ENCODE measurements at regions not wholly inside any gene's neighbourhood (a gene's known extent, or its start where the extent isn't known, plus 50 kb on each side); places are given as distances from the start of the nearest gene placed in this dataset.

- DNase-seq = no peak
- peaks cover 3 to 19% of the 10 kb centered on the region in 2 donors for H3K27me3 Mint-ChIP-seq
- POLR2A ChIA-PET = no interaction called here
- Histone ChIP-seq H3K27ac (ENCODE audit: low read length) (no peak overlapping the region), H3K36me3 (ENCODE audit: control insufficient read depth in 2 of 2, extremely low read depth in 1 of 2, insufficient read depth in 1 of 2, low read length in 1 of 2) (no peaks in the 10 kb centered on the region), H3K27me3 (replicated peaks in 1 of 2; ENCODE audit: control insufficient read depth in 2 of 2, extremely low read depth in 1 of 2, insufficient read depth in 2 of 2, low read length in 1 of 2) (peaks cover 0 to 5% of the 10 kb centered on the region in 2 experiments), H3K4me1 (ENCODE audit: control insufficient read depth in 1 of 2, extremely low read depth in 1 of 2, insufficient read depth in 2 of 2, low read length in 2 of 2) (no peaks in the 10 kb centered on the region), H3K4me3 (ENCODE audit: control insufficient read depth in 1 of 2, extremely low read depth in 1 of 2, low read length in 1 of 2) (no peak overlapping the region), H3K9me3 (no peaks in the 10 kb centered on the region)
- 100% methylated on average over 1 of the region's 3 CpGs for WGBS (ENCODE audit: insufficient coverage)
- CTCF ChIA-PET = no interaction called here
- H3K27ac Mint-ChIP-seq = no peak overlapping the region
- H3K4me3 Mint-ChIP-seq = no peak overlapping the region
- H3K36me3 Mint-ChIP-seq = no peaks in the 10 kb centered on the region
- no peaks in the 10 kb centered on the region for H3K9me3 Mint-ChIP-seq
- no peaks in the 10 kb centered on the region for H3K4me1 Mint-ChIP-seq
- ATAC-seq (replicated peaks in 1 of 4) = no peak
Observed at GRCh38 chr21:35764077-35764476, 296.2 kb downstream of the SETD4 start.

- Histone ChIP-seq H3K4me1 (ENCODE audit: control insufficient read depth in 1 of 2, extremely low read depth in 1 of 2, insufficient read depth in 2 of 2, low read length in 2 of 2) (no peaks in the 10 kb centered on the region), H3K4me3 (ENCODE audit: control insufficient read depth in 1 of 2, extremely low read depth in 1 of 2, low read length in 1 of 2) (no peak overlapping the region), H3K36me3 (ENCODE audit: control insufficient read depth in 2 of 2, extremely low read depth in 1 of 2, insufficient read depth in 1 of 2, low read length in 1 of 2) (no peaks in the 10 kb centered on the region), H3K9me3 (no peaks in the 10 kb centered on the region), H3K27ac (ENCODE audit: low read length) (no peak overlapping the region), H3K27me3 (replicated peaks in 1 of 2; ENCODE audit: control insufficient read depth in 2 of 2, extremely low read depth in 1 of 2, insufficient read depth in 2 of 2, low read length in 1 of 2) (peaks cover 0 to 10% of the 10 kb centered on the region in 2 experiments)
- POLR2A ChIA-PET = no interaction called here
- H3K9me3 Mint-ChIP-seq = peaks cover 0 to 4% (median 3%) of the 10 kb centered on the region in 3 donors
- no peaks in the 10 kb centered on the region for H3K36me3 Mint-ChIP-seq
- no peaks in the 10 kb centered on the region for H3K4me1 Mint-ChIP-seq
- DNase-seq (no peak), ATAC-seq (replicated peaks in 1 of 4) (no peak)
- WGBS (ENCODE audit: insufficient coverage) = 90% methylated on average over 2 of the region's 2 CpGs
- peaks cover 31 to 34% of the 10 kb centered on the region in 2 donors for H3K27me3 Mint-ChIP-seq
- H3K4me3 Mint-ChIP-seq = no peak overlapping the region
- no peak overlapping the region for H3K27ac Mint-ChIP-seq
- CTCF ChIA-PET = no interaction called here
Observed at GRCh38 chr21:35754583-35754982, 305.7 kb downstream of the SETD4 start.

GRCh38 chr21:35753308-35753707, 307.0 kb downstream of the SETD4 start:
- Mint-ChIP-seq H3K4me3 (no peak overlapping the region), H3K27me3 (peaks cover 23 to 34% of the 10 kb centered on the region in 2 donors), H3K4me1 (no peaks in the 10 kb centered on the region), H3K27ac (no peak overlapping the region), H3K36me3 (no peaks in the 10 kb centered on the region), H3K9me3 (peaks cover 0 to 4% (median 3%) of the 10 kb centered on the region in 3 donors)
- ATAC-seq (replicated peaks in 1 of 4) = no peak
- H3K27me3 ChIP-seq (replicated peaks in 1 of 2; ENCODE audit: control insufficient read depth in 2 of 2, extremely low read depth in 1 of 2, insufficient read depth in 2 of 2, low read length in 1 of 2) = peaks cover 0 to 10% of the 10 kb centered on the region in 2 experiments
- no peaks in the 10 kb centered on the region for H3K36me3 ChIP-seq (ENCODE audit: control insufficient read depth in 2 of 2, extremely low read depth in 1 of 2, insufficient read depth in 1 of 2, low read length in 1 of 2)
- POLR2A ChIA-PET = no interaction called here
- CTCF ChIA-PET = no interaction called here
- no peak for DNase-seq
- no CpG with 5 or more reads among the region's 2 CpGs for WGBS (ENCODE audit: insufficient coverage)
- H3K4me3 ChIP-seq (ENCODE audit: control insufficient read depth in 1 of 2, extremely low read depth in 1 of 2, low read length in 1 of 2) = no peak overlapping the region
- H3K9me3 ChIP-seq = no peaks in the 10 kb centered on the region
- no peaks in the 10 kb centered on the region for H3K4me1 ChIP-seq (ENCODE audit: control insufficient read depth in 1 of 2, extremely low read depth in 1 of 2, insufficient read depth in 2 of 2, low read length in 2 of 2)
- H3K27ac ChIP-seq (ENCODE audit: low read length) = no peak overlapping the region

- Mint-ChIP-seq H3K27me3 (peaks cover 32 to 39% of the 10 kb centered on the region in 2 donors), H3K4me1 (no peaks in the 10 kb centered on the region), H3K9me3 (peaks cover 0 to 4% (median 3%) of the 10 kb centered on the region in 3 donors), H3K4me3 (no peak overlapping the region), H3K36me3 (no peaks in the 10 kb centered on the region), H3K27ac (no peak overlapping the region)
- Histone ChIP-seq H3K36me3 (ENCODE audit: control insufficient read depth in 2 of 2, extremely low read depth in 1 of 2, insufficient read depth in 1 of 2, low read length in 1 of 2) (no peaks in the 10 kb centered on the region), H3K9me3 (no peaks in the 10 kb centered on the region), H3K27me3 (replicated peaks in 1 of 2; ENCODE audit: control insufficient read depth in 2 of 2, extremely low read depth in 1 of 2, insufficient read depth in 2 of 2, low read length in 1 of 2) (peaks cover 0 to 10% of the 10 kb centered on the region in 2 experiments), H3K27ac (ENCODE audit: low read length) (no peak overlapping the region), H3K4me3 (ENCODE audit: control insufficient read depth in 1 of 2, extremely low read depth in 1 of 2, low read length in 1 of 2) (no peak overlapping the region), H3K4me1 (ENCODE audit: control insufficient read depth in 1 of 2, extremely low read depth in 1 of 2, insufficient read depth in 2 of 2, low read length in 2 of 2) (no peaks in the 10 kb centered on the region)
- ChIA-PET CTCF (no interaction called here), POLR2A (no interaction called here)
- no peak for ATAC-seq (replicated peaks in 1 of 4)
- no peak for DNase-seq
Observed at GRCh38 chr21:35751171-35751570, 309.2 kb downstream of the SETD4 start.

GRCh38 chr21:35749904-35750303, 310.4 kb downstream of the SETD4 start:
- ChIA-PET CTCF (no interaction called here), POLR2A (no interaction called here)
- 50% methylated on average over 1 of the region's 3 CpGs for WGBS (ENCODE audit: insufficient coverage)
- H3K4me1 ChIP-seq (ENCODE audit: control insufficient read depth in 1 of 2, extremely low read depth in 1 of 2, insufficient read depth in 2 of 2, low read length in 2 of 2) = no peaks in the 10 kb centered on the region
- Mint-ChIP-seq H3K9me3 (peaks cover 0 to 4% (median 3%) of the 10 kb centered on the region in 3 donors), H3K4me3 (no peak overlapping the region), H3K4me1 (no peaks in the 10 kb centered on the region), H3K27ac (no peak overlapping the region), H3K27me3 (peaks cover 31 to 35% of the 10 kb centered on the region in 2 donors), H3K36me3 (no peaks in the 10 kb centered on the region)
- no peaks in the 10 kb centered on the region for H3K9me3 ChIP-seq
- H3K4me3 ChIP-seq (ENCODE audit: control insufficient read depth in 1 of 2, extremely low read depth in 1 of 2, low read length in 1 of 2) = no peak overlapping the region
- H3K27ac ChIP-seq (ENCODE audit: low read length) = no peak overlapping the region
- DNase-seq (no peak), ATAC-seq (replicated peaks in 1 of 4) (no peak)
- no peaks in the 10 kb centered on the region for H3K36me3 ChIP-seq (ENCODE audit: control insufficient read depth in 2 of 2, extremely low read depth in 1 of 2, insufficient read depth in 1 of 2, low read length in 1 of 2)
- H3K27me3 ChIP-seq (replicated peaks in 1 of 2; ENCODE audit: control insufficient read depth in 2 of 2, extremely low read depth in 1 of 2, insufficient read depth in 2 of 2, low read length in 1 of 2) = peaks cover 2 to 11% of the 10 kb centered on the region in 2 experiments

- H3K27ac ChIP-seq (ENCODE audit: low read length) = no peak overlapping the region
- Mint-ChIP-seq H3K4me1 (no peaks in the 10 kb centered on the region), H3K36me3 (no peaks in the 10 kb centered on the region), H3K9me3 (peaks cover 0 to 4% (median 3%) of the 10 kb centered on the region in 3 donors), H3K27me3 (peaks cover 35 to 38% of the 10 kb centered on the region in 2 donors), H3K4me3 (no peak overlapping the region), H3K27ac (no peak overlapping the region)
- POLR2A ChIA-PET = no interaction called here
- no peaks in the 10 kb centered on the region for H3K36me3 ChIP-seq (ENCODE audit: control insufficient read depth in 2 of 2, extremely low read depth in 1 of 2, insufficient read depth in 1 of 2, low read length in 1 of 2)
- 40% methylated on average over 1 of the region's 3 CpGs for WGBS (ENCODE audit: insufficient coverage)
- DNase-seq = no peak
- peaks cover 2 to 14% of the 10 kb centered on the region in 2 experiments for H3K27me3 ChIP-seq (replicated peaks in 1 of 2; ENCODE audit: control insufficient read depth in 2 of 2, extremely low read depth in 1 of 2, insufficient read depth in 2 of 2, low read length in 1 of 2)
- CTCF ChIA-PET = no interaction called here
- no peaks in the 10 kb centered on the region for H3K9me3 ChIP-seq
- no peak overlapping the region for H3K4me3 ChIP-seq (ENCODE audit: control insufficient read depth in 1 of 2, extremely low read depth in 1 of 2, low read length in 1 of 2)
- ATAC-seq (replicated peaks in 1 of 4) = no peak
- no peaks in the 10 kb centered on the region for H3K4me1 ChIP-seq (ENCODE audit: control insufficient read depth in 1 of 2, extremely low read depth in 1 of 2, insufficient read depth in 2 of 2, low read length in 2 of 2)
Observed at GRCh38 chr21:35748678-35749314, 311.5 kb downstream of the SETD4 start.

GRCh38 chr21:35743571-35743970, 316.8 kb downstream of the SETD4 start:
- DNase-seq (no peak), ATAC-seq (replicated peaks in 1 of 4) (no peak)
- POLR2A ChIA-PET = no interaction called here
- Mint-ChIP-seq H3K36me3 (no peaks in the 10 kb centered on the region), H3K9me3 (peaks cover 0 to 9% (median 0%) of the 10 kb centered on the region in 3 donors), H3K27ac (no peak overlapping the region), H3K4me1 (peaks cover 0 to 2% (median 0%) of the 10 kb centered on the region in 3 donors), H3K27me3 (peaks cover 18 to 31% of the 10 kb centered on the region in 2 donors), H3K4me3 (no peak overlapping the region)
- Histone ChIP-seq H3K4me1 (ENCODE audit: control insufficient read depth in 1 of 2, extremely low read depth in 1 of 2, insufficient read depth in 2 of 2, low read length in 2 of 2) (no peaks in the 10 kb centered on the region), H3K9me3 (peaks cover 3% of the 10 kb centered on the region), H3K27ac (ENCODE audit: low read length) (no peak overlapping the region), H3K4me3 (ENCODE audit: control insufficient read depth in 1 of 2, extremely low read depth in 1 of 2, low read length in 1 of 2) (no peak overlapping the region), H3K36me3 (ENCODE audit: control insufficient read depth in 2 of 2, extremely low read depth in 1 of 2, insufficient read depth in 1 of 2, low read length in 1 of 2) (no peaks in the 10 kb centered on the region), H3K27me3 (replicated peaks in 1 of 2; ENCODE audit: control insufficient read depth in 2 of 2, extremely low read depth in 1 of 2, insufficient read depth in 2 of 2, low read length in 1 of 2) (peaks cover 2 to 15% of the 10 kb centered on the region in 2 experiments)
- CTCF ChIA-PET = no interaction called here
- 70% methylated on average over 3 of the region's 4 CpGs for WGBS (ENCODE audit: insufficient coverage)
